ENCODE measurements at regions not wholly inside any gene's neighbourhood (a gene's known extent, or its start where the extent isn't known, plus 50 kb on each side); places are given as distances from the start of the nearest gene placed in this dataset.

- DNase-seq = no peak
These were observed 541.1 kb upstream of the PRMT6 start for GRCh38 chr1:106515375-106515774.

GRCh38 chr1:106517224-106517623 lies 539.2 kb upstream of the PRMT6 start:
- DNase-seq = no peak

- DNase-seq = no peak
These were observed 533.0 kb upstream of the PRMT6 start for GRCh38 chr1:106523497-106523896.

- no peak for DNase-seq
These were observed 531.8 kb upstream of the PRMT6 start for GRCh38 chr1:106524631-106525030.

- DNase-seq = peak; percentile 60
These were observed 529.8 kb upstream of the PRMT6 start for GRCh38 chr1:106526650-106527049.

- DNase-seq = no peak
These were observed 521.9 kb upstream of the PRMT6 start for GRCh38 chr1:106534612-106535011.

GRCh38 chr1:106536741-106537140 lies 519.7 kb upstream of the PRMT6 start:
- peak; percentile 8 for DNase-seq

DNA sequence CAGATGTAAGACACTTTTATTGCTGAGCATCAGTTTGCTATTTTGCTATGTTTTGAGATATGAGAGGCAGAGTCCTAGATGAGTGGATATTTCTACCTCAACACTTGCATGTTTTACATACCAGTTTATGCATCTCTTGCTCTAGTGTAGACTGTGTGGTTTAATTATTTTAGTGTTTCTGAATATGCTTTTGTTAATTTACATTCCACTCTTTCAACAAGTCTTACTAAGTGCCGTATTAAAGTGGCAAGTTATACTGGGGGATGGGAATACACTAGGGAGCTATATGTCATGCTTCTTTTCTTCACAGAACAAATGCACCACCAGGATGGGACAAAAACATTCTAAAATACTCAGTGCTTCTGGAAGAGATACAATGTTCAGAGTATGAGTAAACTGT lies 507.7 kb upstream of the PRMT6 start:
- no peak for DNase-seq

- peak; percentile 4 for DNase-seq
These were observed 502.2 kb upstream of the PRMT6 start for GRCh38 chr1:106554294-106554693.

DNA sequence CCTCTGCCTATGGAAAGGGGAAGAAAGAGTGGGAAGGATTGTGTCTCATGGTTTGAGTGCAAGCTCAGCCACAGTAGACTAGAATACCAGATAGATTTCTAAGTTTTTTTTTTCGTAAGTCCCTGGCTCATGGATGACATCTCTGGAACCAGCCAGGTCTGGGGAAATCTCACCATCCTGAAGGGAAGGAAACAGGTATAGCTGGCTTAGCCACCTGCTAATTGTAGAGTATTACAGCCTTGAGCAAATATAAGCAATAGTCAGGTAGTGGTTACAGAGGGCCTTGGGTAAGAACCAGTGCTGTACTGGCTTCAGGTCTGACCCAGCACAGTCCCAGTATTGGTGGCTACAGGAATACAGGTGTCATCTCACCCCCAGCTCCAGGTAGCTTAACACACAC lies 500.9 kb upstream of the PRMT6 start:
- no peak for DNase-seq

- no peak for DNase-seq
These were observed 492.3 kb upstream of the PRMT6 start for GRCh38 chr1:106564192-106564591.

DNA sequence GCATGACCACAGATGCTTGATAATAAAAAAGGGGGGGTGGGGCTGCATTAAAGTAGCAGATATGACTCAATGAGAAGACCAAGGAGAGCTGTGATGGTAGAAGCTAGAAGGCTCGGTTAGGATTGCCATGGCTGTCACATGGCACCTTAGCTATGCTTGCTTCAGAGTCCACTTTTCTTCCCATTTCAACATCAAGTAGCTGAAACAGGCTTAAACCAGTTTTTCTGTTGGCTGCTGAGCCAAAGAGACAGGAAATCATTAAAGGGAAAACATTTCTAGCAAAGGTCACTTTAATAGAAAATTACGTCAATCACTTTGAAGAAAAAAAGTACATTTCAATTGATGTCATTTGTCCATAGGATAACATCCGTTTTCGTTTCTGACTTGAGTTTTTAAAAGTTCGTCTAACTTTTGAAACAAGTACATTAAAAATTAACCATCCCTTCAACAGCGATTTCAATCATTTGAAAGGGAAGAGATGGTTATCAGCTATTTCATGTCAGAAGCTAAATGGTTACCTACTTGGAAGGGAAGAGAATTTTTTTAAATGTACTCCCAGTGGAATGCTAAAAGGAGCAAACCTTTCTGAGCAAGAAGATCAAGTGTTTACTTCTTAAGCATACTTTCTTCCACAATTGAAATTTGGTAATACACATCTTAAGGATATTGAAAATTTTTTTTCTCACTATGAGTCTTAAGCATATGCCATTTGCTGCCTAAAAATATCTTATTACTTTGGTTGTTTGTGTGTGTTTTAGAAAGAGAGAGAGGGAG lies 488.1 kb upstream of the PRMT6 start:
- DNase-seq = no peak

DNA sequence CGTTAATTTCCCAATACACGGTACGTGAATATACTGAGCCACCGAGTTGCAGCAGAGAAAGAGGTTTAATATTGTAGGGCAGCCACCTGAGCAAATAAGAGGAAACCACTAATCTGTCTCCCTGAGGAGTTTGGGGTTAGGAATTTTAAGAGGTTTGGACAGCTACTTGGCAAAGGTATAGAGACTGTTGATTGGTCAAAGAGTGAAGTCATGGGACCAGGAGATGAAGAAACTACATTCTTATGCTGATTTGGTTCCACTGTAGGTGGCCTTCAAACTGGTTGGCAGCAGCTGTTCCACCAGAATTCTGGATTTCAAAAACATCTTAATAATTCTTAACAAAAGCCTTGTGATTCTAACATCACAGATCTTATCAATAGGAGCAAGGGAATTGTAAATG lies 485.4 kb upstream of the PRMT6 start:
- DNase-seq = no peak

DNA sequence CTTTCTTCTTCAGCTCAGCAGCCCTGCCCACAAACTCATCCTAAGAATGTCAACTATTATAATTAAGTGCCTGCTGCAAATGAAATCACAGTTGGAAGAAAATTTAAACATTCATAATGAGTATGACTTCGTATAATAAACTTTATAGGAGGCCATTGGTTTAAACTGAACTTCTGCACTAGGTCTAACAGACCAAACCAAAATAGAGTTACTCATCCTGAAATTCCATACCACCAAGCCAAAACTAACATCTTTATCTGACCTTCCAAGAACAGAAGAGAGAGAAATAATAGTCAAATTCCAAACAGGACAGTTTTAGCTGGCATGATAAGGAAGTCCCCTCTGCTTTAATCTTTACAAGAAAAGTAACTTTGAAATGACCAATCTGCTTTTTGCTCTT lies 472.4 kb upstream of the PRMT6 start:
- DNase-seq = no peak

- no peak for DNase-seq
These were observed 471.8 kb upstream of the PRMT6 start for GRCh38 chr1:106584676-106585075.

DNA sequence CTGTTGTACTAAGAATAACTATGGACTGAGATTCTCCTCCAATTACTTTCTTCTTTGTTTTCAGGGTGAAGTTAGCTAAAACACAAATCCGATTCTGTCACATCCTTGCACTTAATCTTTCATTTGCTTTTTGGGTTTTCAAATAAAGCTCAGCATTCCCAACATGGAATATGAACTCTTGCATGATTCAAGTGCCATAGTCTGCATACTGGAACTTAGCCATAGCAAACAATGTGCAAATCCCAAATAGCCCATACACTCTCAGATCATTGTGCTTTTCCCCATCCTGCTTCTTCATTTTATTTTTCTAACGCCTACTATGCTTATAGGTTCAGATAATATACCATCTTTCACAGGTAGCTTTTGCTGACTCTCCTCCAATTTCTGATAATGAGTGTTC lies 455.8 kb upstream of the PRMT6 start:
- DNase-seq = no peak

- no peak for DNase-seq
These were observed 452.9 kb upstream of the PRMT6 start for GRCh38 chr1:106603616-106604015.

GRCh38 chr1:106608841-106609240 lies 447.6 kb upstream of the PRMT6 start:
- no peak for DNase-seq

DNA sequence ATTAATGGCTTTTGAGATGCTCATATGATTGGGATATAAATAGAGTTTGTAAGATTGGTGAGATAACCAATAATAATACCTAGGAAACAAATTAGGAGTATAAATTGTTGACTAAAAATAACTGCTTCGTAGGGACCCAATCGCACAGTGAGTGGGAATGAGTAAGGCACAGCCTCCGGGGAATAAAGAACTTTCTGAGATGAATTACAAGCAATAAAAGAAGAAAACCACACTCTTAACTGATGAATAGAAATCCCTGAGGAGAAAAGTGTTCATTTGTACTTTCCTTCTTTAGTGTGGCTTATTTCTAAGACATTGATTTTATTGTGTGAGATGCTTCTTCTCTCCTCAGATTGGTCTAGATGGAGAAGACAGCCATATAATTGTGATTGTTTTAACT lies 443.4 kb upstream of the PRMT6 start:
- DNase-seq = no peak

GRCh38 chr1:106613861-106614260 lies 442.6 kb upstream of the PRMT6 start:
- no peak for DNase-seq

DNA sequence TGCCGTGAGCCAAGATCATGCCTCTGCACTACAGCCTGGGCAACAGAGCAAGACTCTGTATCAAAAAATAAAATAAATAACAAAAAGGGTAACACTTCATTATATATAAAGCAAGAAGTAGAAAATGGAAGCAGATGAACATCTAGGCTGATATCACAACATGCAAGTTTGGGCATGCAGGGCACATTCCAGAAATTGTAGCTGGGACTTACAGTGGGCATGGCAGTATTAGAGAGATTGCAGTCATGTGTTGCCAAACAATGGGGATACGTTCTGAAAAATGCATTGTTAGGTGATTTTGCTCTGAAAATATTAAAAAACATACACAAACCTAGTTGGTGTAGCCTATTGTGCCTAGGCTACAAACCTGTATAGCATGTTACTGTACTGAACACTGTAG lies 441.0 kb upstream of the PRMT6 start:
- no peak for DNase-seq

DNA sequence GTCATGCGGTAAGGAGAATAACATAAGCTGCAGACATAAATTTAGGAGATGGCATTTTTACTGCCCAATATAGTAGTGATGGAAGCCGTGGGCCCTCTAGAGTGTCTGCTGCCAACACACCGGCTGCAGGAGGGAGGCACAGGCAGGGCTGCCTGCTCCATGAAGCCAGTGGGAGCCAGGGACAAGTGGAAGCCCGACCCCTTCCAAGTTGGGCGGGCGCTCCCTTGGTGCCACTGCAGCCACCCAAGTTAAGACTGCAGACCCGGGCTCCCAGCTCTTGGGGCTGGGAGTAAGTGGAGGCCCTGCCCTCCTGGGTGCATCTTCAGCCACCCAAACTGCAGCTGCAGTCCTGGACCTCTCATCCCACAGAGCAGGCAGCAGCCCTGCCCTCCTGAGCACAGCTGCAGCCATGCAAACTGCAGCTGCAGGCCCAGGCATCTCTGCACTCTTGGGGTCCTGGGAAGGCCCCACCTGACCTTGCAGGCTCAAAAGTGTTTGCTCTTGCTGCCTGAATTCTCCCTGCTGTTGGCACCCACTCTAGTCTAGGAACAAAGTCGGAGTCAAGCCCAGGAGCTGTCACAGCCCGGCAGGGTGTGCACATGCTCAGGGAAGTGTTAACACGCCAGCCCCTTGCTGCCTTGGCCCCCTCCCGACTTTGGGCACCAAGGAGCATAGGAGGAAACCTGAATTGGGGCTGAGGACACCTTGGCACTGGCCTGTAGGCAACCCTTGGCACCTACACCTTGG lies 437.2 kb upstream of the PRMT6 start:
- no peak for DNase-seq

GRCh38 chr1:106619827-106620134 lies 436.7 kb upstream of the PRMT6 start:
- no peak for DNase-seq

DNA sequence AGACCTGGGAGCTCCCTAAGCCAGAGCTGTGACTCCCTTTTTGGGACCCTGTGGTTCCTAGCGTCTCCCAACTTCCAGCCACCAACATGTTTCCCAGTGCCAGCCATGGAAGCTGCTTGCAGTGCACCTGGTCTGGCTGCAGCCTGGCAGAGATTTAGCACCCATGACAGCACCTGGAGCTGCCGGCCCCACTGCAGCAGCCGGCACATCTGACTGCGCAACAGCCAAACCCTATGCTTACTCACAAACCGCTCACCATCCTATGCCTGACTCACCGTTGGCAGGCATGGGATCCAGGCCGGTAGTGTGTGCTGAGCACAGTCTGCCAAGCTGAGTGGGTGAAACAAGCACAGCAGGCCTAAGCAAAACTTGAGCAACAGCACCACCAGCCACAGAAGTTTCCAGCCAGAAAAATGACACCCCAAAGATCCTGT lies 435.9 kb upstream of the PRMT6 start:
- peak; percentile 23 for DNase-seq

DNA sequence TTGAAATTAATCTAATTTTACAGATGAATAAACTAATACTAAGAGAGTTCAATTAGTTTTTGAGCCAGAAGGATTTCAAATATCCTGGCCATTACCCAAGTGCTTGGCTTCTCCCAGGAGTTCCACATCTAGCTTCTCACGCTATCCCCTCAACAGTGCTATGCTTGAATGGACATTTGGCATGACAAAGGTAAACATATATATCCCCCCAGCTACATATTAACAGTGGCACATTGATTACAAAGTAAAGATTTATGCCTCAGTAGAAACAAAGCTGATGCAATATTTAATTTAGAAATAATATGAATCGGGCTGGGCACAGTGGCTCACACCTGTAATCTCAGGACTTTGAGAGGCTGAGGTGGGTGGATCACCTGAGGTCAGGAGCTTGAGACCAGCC lies 434.6 kb upstream of the PRMT6 start:
- DNase-seq = no peak

All from EL (cell line).